ENCODE measurements at regions not wholly inside any gene's neighbourhood (a gene's known extent, or its start where the extent isn't known, plus 50 kb on each side); places are given as distances from the start of the nearest gene placed in this dataset.

- TF ChIP-seq FOXA1 (IDR thresholded peaks at IDR 0.05), result no peak
- no peak for TF ChIP-seq PKNOX1 (IDR thresholded peaks at IDR 0.05)
- TF ChIP-seq ELF4 (IDR thresholded peaks at IDR 0.05), result no peak
- TF ChIP-seq SP1 (IDR thresholded peaks at IDR 0.05), result no peak
- TF ChIP-seq FOXK2 (IDR thresholded peaks at IDR 0.05), result no peak
- TF ChIP-seq TARDBP (IDR thresholded peaks at IDR 0.05), result no peak
- no peak for TF ChIP-seq BHLHE40 (IDR thresholded peaks at IDR 0.05; ENCODE audit: borderline replicate concordance)
These were observed 599.5 kb downstream of the ARL4A start for GRCh38 chr7:13286916-13287315.

Data from HEK293T (cell line).